ENCODE measurements at regions not wholly inside any gene's neighbourhood (a gene's known extent, or its start where the extent isn't known, plus 50 kb on each side); places are given as distances from the start of the nearest gene placed in this dataset.

GRCh38 chr9:2264081-2264480 is 248.9 kb downstream of the SMARCA2 start:
- no peak for ATAC-seq
- RAD21 ChIA-PET (ENCODE audit: unreplicated experiment) = no interaction called here
- CTCF ChIA-PET = interaction anchor here (0.8 kb wide), 1 partner anchor 464 kb away, joined by 3 read pairs; no protein-coding TSS in a partner anchor

More at GRCh38 chr9:2264081-2264480, 248.9 kb downstream of the SMARCA2 start:
- FAIRE-seq (no peak), DNase-seq (ENCODE audit: low read depth, low spot score) (no peak)
- in situ Hi-C loops (cut with MboI) = no loop called here
- Histone ChIP-seq H3K27ac (ENCODE audit: control insufficient read depth, insufficient read depth) (no peak overlapping the region), H3K36me3 (ENCODE audit: control insufficient read depth in 2 of 2, insufficient read depth in 2 of 2, low read length in 1 of 2) (no peaks in the 10 kb centered on the region), H4K20me1 (ENCODE audit: control insufficient read depth, insufficient read depth) (no peaks in the 10 kb centered on the region), H3K4me1 (ENCODE audit: control insufficient read depth, insufficient read depth, low read length) (no peaks in the 10 kb centered on the region), H3K4me3 (no peak overlapping the region), H3K27me3 (replicated peaks in 1 of 2; ENCODE audit: control insufficient read depth in 2 of 2, insufficient read depth in 2 of 2, low read length in 1 of 2) (no peaks in the 10 kb centered on the region; a peak in 2 of 4 replicates), H3K79me2 (ENCODE audit: control insufficient read depth, insufficient read depth, low read length) (no peaks in the 10 kb centered on the region), H3K9ac (ENCODE audit: control insufficient read depth, insufficient read depth, low read length) (no peak overlapping the region), H3K9me3 (replicated peaks; ENCODE audit: control insufficient read depth, insufficient read depth, low read length) (no peaks in the 10 kb centered on the region), H3K4me2 (ENCODE audit: control insufficient read depth, insufficient read depth) (no peak overlapping the region), H2AFZ (ENCODE audit: control insufficient read depth, low read depth, low read length) (no peak overlapping the region)
- 36% methylated on average over 8 of the region's 8 CpGs for WGBS (ENCODE audit: insufficient coverage, insufficient replicate concordance, low lambda C conversion rate, missing lambda C conversion rate)
- TF ChIP-seq CBX3 (IDR thresholded peaks at IDR 0.05; ENCODE audit: borderline replicate concordance, low read depth) (no peak), MYB (IDR thresholded peaks at IDR 0.05; ENCODE audit: borderline replicate concordance, low read depth, low read length) (no peak), HSF1 (IDR thresholded peaks at IDR 0.05; ENCODE audit: low read depth, low read length) (no peak), RAD51 (IDR thresholded peaks at IDR 0.05) (no peak), CREM (IDR thresholded peaks at IDR 0.05; ENCODE audit: low read depth) (no peak), PKNOX1 (IDR thresholded peaks at IDR 0.05) (no peak), FOXM1 (IDR thresholded peaks at IDR 0.05; ENCODE audit: low read depth, low read length) (no peak), YBX1 (IDR thresholded peaks at IDR 0.05) (no peak), NR2F1 (conservative IDR thresholded peaks at IDR 0.05) (no peak), ZSCAN29 (IDR thresholded peaks at IDR 0.05) (no peak), TCF12 (IDR thresholded peaks at IDR 0.05; ENCODE audit: low read depth, low read length) (no peak), IRF5 (IDR thresholded peaks at IDR 0.05; ENCODE audit: borderline replicate concordance) (no peak), NRF1 (conservative IDR thresholded peaks at IDR 0.05; ENCODE audit: low read depth, low read length) (no peak), USF1 (IDR thresholded peaks at IDR 0.05; ENCODE audit: borderline replicate concordance, extremely low read length, insufficient read depth, low read depth, low read length) (no peak), PML (IDR thresholded peaks at IDR 0.05; ENCODE audit: low read length) (no peak), CTCF (IDR thresholded peaks at IDR 0.05 in 2 of 3, conservative IDR thresholded peaks at IDR 0.05 in 1 of 3; ENCODE audit: control insufficient read depth in 2 of 3, extremely low read depth in 1 of 3, insufficient read depth in 1 of 3, low read depth in 3 of 3, low read length in 3 of 3) (no peak), PAX8 (IDR thresholded peaks at IDR 0.05) (no peak), SP1 (IDR thresholded peaks at IDR 0.05; ENCODE audit: low read depth, low read length) (no peak), ZNF622 (IDR thresholded peaks at IDR 0.05) (no peak)
- no TSS peak for BruUV-seq (replicated peaks)
- ChIA-PET SMC1A (ENCODE audit: uncharacterized antibody, unreplicated experiment) (interaction anchor here (1.4 kb wide), 1 partner anchor 8 kb away, joined by 3 read pairs; no protein-coding TSS in a partner anchor), POLR2A (interaction anchor here (0.6 kb wide), 1 partner anchor 21 kb away, joined by 3 read pairs; no protein-coding TSS in a partner anchor)
- intact Hi-C loops (cut with micrococcal nuclease; ENCODE audit: unreplicated experiment) = no loop called here
